Bone marrow (tissue), 2 donors: ENCODE measurements at regions not wholly inside any gene's neighbourhood (a gene's known extent, or its start where the extent isn't known, plus 50 kb on each side); places are given as distances from the start of the nearest gene placed in this dataset.

Experiments used
- DNase-seq, 2 donors: peaks; one replicate each; lab custom pipeline; 2025; lab: John Stamatoyannopoulos, UW

DNA sequence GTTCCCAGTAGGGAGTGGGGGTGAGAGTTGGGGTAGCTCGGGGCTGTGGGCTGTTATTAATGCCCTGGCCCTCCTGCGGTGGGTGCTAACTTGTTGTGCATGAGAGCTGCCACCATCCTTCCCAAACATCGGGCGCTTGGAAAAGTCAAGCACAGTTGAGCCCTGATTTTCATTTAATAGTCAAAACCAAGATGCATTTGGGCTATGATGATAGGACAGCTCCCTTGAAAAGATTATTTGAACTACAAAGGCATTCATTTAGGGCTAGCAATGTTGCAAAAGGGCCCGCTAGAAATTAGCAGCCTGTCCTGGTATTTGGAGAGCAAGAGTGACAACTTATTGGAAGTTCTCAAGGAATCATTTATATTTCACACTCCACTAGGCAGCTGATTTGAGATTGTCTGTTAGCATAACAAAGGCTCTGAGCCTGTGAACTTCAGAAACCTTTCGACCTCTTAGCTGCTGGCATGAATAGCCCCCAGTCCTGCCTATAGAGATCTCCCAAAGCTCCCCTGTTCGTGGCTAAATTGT, 128.2 kb upstream of the TMEM161B start:
- DNase-seq = no peak

DNA sequence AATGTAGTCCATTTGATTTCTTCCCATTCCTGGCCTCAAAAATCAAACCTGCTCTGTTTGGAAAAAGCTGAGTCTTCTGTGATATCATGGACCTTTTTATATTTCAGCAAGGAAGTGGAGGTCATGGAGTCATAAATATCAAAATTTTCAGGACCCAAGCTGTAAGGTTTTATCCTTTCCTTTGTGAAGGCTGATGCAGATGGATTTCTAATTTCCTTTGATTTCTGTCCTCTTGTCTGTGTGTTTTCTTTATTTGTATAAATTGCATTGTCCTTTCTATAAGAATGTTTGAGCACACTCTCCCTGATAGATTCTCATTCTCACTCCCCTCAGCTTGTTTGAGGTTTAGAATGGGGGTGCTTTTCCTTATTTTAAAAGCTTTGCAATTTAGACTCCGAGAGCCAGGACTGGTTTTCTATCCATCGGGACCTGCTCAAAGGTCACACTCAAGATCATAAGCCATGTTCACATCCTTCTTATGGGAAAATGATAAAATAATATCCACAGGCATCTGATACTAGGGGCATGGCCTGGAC, 127.4 kb upstream of the TMEM161B start:
- DNase-seq = no peak

DNA sequence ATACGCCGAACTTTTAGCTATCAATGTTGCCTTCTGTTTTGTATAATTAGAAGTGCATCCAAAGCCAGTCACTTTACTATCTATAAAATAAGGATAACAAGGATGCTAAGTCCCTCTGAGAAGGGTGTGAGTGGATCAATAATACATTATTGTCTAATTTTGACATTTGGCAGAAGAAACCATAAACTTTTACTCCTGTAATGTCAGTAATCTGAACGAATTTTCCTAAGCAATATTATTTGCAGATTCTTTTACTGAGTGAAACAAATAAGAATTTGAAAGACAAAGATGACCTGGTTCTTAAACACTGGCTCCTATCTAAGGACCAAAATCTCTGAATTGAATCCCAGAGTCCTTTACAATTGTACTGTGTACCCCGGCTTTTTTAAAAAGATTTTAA, 126.6 kb upstream of the TMEM161B start:
- no peak for DNase-seq

DNA sequence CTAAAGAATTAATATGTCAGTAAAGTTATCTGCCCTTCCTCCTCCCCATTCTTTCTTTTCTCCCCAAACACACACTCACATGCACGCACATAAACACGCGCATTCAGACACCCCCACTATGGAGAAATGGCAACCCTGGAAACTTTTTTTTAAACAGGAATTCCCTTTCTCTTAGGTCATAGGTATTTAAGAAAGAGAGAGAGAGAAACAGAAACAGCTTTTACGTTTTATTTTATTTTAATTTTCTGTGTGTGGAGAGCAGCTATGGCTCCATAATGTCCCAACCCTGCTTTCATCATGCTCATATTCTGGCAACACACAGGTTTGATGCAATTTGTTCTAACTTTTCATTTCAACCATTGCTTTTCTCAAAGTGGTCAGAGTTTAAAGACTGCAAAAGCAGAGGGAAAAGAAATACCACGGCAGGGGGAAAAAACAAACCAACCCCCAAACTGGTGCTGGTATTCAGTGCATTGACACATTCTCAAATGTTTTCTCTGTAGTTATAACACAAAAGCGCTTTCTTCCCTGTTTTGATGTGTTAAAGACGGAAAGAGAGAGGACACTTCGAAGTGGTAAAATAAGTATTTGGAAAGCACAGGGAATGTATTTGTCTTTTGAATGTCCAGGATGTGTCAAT, 126.0 kb upstream of the TMEM161B start:
- no peak for DNase-seq

DNA sequence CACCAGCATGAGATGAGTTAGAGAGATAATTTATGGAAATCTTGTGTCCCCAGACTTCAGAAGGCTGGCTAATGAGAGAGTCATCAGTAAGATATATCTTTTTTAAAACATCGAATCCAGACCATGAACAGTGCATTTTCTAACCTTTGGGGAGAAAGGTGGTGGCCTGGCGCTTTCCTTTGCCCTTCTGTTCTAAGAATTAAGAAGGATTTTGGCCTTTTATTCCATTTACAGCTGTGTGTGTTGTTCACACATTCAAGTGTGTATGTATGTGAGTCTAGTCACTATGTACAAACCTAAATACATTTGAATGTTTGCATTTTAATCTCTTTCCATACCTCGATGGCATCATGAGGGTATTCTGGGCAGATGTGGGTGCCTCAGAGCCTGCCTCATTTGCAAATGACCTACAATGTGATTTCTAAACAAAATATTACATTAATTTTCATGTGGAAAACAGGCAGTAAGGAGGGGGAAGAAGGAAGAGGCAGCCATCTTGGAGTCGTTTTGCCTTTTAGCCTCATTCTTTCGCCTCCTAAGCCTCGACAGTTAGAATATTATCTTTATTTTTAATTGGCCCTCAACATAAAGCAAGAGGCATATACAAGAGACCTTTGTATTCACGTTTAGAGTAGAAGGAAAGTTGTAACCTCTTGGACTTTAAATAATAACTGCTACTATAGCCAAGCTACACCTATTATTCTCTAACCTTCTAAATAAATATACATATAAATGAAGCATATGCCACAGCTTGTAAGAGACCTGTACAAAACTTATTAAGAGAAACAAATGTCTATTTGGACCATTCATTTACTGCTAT, 125.3 kb upstream of the TMEM161B start:
- no peak for DNase-seq

DNA sequence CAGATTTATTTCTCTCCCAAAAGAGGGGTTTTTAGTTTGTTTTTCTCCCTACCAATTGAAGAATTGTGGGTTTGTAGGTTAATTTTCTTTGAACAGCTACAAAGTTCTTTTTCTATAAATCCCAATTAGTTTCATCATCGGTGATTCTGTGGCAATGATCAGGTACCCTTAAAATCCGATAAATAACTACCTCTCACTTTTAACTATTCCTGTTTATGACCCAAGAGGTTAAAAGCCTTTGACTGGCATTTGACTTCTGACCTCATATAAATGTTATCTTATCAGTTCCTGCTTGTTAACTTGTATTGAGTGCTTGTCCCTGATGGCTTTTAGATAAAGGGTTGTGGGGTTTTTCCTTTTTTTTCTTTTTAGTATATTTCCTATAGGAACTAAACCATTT, 124.4 kb upstream of the TMEM161B start:
- DNase-seq = no peak

DNA sequence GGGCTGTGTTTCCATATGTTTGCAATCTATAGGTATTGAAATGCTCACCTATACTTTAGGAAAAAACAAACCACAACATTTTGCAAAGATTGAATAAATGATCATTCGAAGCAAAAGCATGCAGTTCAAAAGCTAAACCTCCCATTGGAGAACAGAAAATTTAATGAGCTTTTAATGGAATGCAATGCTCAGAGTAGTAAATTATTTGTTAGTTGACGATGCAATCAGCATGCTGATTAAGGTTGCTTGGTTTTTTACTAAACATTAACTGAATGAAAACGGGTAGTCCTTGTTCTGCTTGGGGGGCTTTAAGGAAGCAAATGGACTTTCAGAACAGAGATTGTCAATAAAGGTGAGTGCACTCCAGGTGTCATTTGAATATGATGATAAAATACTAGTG, 123.3 kb upstream of the TMEM161B start:
- DNase-seq = no peak

DNA sequence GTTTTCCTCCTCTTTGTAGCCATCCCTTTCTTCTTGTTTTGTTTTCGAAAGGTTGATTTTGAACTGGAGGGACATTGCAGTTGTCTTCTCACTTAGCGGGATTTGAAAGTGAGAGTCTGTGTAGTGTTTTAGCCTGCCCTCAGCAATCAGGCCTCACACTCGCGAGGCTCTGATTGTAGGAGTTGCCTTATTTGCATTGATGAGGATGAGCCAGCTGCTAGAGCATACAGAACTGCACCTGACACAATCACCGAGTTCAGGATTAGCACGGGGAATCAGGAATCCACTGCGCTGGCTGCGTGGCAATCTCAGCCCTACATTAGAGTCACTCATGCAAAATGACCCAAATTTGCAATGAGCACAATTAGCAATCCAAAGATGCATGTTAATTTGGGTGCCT, 122.5 kb upstream of the TMEM161B start:
- no peak for DNase-seq

DNA sequence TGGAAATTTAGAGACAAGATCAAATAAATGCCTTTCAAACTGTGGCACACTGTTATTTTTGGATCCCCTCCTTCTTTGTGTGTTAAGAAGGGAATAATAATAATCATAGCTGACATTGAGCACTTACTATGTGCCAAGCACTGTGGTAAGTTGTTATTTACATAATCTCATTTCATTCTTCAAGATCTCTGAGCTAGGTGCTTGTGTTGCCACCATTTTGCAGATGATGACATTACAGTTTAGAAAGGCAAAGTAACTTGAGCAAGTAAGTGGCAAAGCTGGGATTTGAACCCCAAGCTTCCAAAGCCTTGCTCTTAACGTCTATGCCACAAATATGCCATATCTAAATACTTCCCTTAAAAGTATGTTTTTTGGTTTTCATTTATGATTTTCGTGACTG, 121.8 kb upstream of the TMEM161B start:
- no peak for DNase-seq

DNA sequence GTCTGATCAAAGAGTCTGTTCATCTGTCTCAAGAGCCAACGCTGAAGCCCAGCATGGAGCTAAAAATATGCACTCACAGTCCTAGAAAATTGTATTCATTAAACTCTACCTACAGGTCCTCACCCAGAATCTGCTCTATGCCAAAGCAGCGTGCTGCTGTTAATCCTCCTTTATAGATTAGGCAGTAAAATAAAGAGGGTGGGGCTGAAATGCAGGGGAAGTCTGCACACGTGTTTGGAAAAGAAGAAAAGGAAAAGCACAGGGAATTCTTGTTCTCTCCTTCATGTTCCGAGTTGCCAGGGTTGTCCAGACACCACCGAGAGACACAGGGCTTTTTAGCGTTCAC, 121.4 kb upstream of the TMEM161B start:
- DNase-seq = no peak

DNA sequence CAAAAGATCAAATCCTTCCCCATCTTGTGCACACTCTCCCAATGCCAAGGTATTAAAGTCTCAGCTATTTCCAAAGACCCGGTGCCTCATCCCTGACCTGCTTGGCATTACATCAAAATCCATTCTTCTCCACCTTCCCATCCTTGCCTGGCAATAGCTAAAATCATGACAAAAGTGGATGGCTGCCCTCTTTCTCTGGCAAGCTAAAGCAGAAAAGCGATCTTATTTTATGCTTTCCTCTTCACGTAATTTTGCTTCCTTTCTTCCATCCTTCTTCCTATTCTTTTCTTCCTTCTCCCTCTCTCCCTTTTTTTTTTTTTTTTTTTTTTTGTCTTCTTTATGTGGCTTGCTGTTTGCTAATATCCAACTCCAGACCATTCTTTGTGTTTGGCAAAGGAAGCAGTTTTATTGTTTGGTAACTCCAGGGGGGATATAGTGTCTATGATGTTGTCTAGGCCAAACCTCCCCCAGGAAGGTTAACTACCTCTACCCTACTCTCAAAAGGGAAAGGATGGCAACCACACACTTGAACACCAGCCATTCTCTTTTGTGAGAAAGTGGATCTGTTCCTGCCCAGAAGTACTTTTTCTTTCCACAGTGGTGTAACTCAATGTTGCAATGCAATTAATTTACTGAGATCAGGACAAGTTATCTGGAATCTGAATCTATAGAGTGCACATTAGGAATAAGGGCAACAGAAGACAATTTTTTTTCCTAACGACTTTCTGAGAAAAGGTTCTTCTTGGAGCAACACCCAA, 120.9 kb upstream of the TMEM161B start:
- no peak for DNase-seq

DNA sequence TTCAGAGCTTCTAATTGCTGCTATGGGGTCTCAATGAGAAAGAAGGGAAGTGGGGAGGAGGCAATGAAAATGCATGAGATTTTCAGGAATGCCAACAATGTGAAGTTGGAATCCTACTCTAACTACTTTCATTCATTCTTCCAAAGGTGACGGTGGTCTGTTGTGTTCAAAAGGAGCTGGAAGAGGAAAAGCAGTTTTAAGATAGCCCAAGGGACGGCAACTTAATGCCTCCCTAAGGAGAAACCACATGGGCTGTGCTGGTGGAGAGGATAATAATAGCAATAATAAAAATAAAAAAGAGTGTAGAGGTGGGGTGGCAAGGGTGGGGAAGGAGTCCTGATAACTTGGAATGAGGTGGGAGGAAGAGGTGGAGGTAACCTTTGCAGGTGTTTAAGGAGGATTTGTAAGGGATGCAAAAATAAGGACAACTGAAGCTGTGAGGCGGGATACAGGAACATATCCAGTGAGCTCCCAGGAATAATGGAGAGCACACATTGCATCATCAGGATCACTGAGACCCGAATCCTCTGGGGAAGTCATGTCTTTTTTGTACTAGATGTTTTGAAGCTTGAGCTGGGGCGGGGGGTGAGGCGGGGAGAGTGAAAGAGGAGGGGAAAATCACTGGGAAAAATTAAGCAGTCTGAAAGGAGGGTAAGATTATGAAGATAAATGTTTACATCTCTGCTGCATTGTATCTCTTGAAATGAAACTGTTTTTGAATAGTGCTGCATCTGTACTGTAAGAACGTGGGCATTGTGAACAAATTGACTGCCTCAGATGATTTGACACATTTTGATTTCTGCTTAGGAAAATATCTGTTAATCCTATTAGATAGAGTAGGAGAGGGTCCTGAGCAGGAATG, 120.1 kb upstream of the TMEM161B start:
- no peak for DNase-seq

DNA sequence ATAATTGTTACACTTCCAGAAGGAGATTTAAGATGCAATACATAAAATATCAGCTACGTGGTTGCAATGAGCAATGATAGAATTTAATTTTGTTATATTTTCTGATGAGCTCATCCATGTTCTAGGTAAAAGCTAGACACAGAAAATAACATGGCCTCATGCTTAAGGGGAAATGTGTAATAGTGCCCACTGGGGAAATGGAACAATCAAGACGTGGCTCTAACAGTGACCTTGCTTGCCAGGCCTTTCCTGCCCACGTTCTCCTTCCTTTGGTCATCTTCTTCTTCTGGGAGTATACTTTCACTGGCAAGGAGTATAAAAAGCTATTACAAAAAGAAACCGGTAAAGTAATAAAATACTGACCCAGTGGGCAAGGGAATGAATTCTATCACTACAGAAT, 116.2 kb upstream of the TMEM161B start:
- DNase-seq = no peak

DNA sequence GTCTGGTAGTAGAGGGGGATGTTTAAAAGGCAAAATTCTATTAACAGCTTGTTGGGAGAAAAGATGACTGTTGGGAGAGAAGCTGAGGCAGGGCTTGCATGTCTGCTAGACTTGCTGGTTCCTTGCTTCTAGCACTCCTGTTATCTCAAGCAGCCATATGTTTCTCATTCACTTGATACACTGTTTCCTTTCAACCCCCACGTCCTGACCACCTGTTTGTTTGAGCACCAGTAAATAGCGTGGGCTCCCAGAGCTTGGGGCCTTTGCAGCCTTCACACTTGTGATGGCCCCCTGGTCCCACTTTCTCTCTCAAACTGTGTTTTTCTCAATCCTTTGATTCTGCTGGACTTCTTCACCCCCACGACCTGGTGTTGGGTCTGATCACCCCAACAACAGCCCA, 111.7 kb upstream of the TMEM161B start:
- DNase-seq = no peak

DNA sequence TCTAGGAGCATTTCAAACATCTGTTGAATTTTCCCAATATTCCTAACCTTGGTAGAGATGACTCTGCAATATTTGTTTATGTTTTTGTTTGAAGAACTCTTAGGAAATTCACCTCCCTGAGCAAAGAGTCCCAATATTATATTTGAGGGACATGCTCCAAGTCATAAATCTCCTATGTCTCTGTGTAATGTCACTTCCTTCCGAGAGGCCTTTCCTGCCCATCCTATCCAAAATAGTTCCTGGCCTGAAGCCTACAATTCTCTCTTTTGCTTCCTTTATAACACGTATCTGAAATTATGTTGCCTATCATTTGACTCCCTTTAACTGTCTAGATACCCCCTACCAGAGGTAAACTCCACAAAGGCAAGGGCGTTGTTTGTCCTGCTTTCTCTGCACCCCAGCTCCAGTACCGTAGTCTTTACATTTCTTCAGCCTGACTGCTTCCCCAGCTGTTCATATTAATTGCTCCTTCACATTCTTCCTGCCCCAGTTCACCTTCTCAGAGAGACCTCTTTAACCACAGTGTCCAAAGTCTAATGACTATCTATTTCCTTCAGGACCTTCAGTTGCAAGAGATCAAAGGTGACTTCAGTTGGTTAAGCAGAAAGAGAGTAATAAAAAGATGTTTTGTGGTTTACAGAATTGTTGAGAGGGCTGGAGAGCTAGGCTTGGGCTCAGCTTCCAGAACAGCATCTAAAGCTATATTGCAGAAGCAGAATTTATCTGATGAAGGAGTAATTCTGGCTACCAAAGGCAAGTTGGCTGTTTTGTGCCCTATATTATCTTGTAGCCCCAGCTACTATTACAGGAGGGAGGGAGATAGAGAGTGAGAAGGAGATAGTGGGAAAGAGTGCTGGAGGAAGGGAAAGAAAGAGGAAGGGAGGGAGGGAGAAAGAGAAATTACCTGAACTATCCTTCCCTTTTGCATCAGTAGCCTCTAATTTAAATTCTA, 109.3 kb upstream of the TMEM161B start:
- DNase-seq = no peak

DNA sequence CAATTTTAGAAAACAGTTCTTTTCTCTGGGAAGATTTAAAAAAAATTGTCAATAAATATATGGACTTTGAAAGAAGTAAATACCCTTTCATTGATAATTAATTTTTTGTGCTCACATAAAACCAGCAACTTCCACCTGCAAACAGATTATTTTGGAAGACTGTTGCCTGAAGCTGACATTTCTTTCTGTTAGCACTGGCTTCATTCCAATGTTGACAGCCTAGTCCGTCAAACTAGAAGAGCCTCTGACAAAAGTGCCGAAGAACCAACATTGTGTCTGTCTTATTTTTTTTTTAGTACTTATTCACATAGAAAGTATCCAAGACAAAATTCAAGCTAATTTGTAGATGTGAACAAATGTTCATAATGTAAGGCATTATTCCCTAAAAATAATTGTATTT, 108.6 kb upstream of the TMEM161B start:
- DNase-seq = no peak

DNA sequence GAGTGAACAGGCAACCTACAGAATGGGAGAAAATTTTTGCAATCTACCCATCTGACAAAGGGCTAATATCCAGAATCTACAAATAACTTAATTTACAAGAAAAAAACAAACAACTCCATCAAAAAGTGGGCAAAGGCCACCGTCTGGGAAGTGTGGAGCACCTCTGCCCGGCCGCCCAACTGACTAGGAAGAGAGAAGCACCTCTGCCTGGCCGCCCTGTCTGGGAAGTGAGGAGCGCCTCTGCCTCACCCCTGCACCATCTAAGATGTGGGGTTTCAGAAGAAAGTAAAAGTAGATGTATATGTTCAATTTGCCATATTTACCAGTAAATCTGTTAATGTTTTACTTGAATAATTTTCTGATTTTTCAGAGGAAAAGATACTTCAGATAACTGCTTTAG, 108.1 kb upstream of the TMEM161B start:
- no peak for DNase-seq

DNA sequence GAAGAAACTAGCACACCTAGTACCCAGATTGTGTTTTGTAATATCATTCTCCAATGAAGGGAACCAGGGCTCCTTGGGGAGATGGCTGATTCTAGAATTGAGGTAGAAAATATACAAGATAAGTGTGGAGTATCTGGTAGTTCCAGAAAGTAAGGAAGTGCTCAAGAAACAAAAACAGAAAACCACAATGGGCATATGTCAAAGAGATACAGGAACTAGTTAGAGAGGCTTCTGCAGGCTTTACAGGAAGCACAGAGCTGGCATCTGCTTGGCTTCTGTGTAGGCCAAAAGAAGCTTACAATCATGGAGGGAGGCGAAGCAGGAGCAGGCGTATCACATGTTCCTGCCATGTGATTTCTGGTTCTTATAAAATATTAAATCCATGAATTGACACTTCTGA, 105.7 kb upstream of the TMEM161B start:
- no peak for DNase-seq

DNA sequence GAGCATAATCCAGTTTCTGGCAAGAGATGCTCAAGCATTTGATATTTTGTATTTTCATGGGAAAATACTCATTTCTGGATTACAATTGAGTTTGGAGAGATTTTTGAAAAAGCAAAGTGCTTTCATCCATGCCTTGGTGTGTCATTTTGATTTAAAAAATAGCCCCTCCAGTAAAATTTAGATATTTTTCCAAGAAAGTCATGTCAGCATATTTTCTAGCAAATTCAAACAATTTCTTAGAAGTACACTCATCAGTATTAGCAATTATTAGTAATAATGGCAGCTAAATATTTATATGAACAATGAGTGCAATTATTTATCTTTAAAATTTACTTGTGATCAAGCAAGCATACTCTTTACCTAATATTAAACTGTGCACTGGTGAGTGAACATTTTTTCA, 102.2 kb upstream of the TMEM161B start:
- no peak for DNase-seq

DNA sequence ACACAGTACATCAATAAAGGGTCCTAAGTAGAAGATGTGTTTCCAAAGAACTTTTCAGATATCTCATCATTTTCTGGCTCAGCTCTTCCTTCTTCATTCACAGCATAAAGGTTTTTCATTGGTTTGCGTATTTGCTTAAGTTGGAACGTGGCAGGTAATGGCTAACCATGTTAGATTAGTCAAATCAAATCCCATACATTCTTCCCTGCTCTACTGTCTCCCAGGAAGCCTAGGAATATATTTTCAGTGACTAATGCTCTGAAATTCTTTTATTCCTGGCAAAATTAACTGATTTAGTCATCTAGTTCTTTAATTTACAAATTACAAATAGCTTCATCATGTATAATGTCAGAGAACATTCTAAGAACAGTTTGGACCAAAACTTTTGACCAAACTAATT, 99.6 kb upstream of the TMEM161B start:
- no peak for DNase-seq

DNA sequence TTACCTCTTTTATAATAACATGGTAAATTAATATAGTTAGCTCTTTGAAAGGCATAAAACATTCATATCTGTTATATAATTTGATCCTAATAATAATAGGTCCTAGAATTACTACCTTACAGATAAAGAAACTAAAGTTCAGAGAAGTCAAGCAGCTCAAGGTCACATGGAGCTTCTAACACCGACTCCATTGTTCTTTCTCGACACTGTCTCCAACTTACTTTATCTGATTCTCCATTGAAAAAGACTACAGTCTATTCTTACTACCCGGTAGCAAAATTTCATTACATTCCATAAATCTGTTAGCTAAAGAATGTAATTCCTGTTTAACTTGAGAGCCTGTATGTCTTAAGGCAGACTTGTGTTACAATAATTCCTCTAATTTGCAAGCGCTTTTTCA, 96.3 kb upstream of the TMEM161B start:
- DNase-seq = no peak
